GM18870 (cell line): ENCODE measurements at regions not wholly inside any gene's neighbourhood (a gene's known extent, or its start where the extent isn't known, plus 50 kb on each side); places are given as distances from the start of the nearest gene placed in this dataset.

Experiments
- ATAC-seq: cut with Tn5 transposase; IDR thresholded peaks from one replicate; pipeline ENCODE4 v1.9.1; 2021; ENCODE audit warnings: moderate library complexity; ENCODE audit not compliant: unreplicated experiment

- ATAC-seq = no peak
These were observed 142.8 kb upstream of the STK17B start for GRCh38 chr2:196314157-196314556.

GRCh38 chr2:196314780-196315179 lies 143.4 kb upstream of the STK17B start:
- no peak for ATAC-seq

- ATAC-seq = no peak
These were observed 144.1 kb upstream of the STK17B start for GRCh38 chr2:196315388-196316049.

- no peak for ATAC-seq
These were observed 144.7 kb upstream of the STK17B start for GRCh38 chr2:196316050-196316430.

- ATAC-seq = no peak
These were observed 147.4 kb upstream of the STK17B start for GRCh38 chr2:196318517-196319377.

- no peak for ATAC-seq
These were observed 151.8 kb upstream of the STK17B start for GRCh38 chr2:196322973-196323810.

- no peak for ATAC-seq
These were observed 152.8 kb upstream of the STK17B start for GRCh38 chr2:196324211-196324610.

- no peak for ATAC-seq
These were observed 156.8 kb upstream of the STK17B start for GRCh38 chr2:196328088-196328680.

- ATAC-seq = no peak
These were observed 158.6 kb upstream of the STK17B start for GRCh38 chr2:196329959-196330358.

- ATAC-seq = no peak
These were observed 159.3 kb upstream of the STK17B start for GRCh38 chr2:196330645-196331044.

- no peak for ATAC-seq
These were observed 159.8 kb upstream of the STK17B start for GRCh38 chr2:196331143-196331542.

GRCh38 chr2:196331851-196332250 lies 160.5 kb upstream of the STK17B start:
- no peak for ATAC-seq

GRCh38 chr2:196333397-196333796 lies 162.0 kb upstream of the STK17B start:
- ATAC-seq = no peak

GRCh38 chr2:196334710-196335109 lies 163.3 kb upstream of the STK17B start:
- no peak for ATAC-seq

GRCh38 chr2:196335221-196335634 lies 163.8 kb upstream of the STK17B start:
- no peak for ATAC-seq

GRCh38 chr2:196336207-196336606 lies 164.8 kb upstream of the STK17B start:
- no peak for ATAC-seq

- no peak for ATAC-seq
These were observed 165.3 kb upstream of the STK17B start for GRCh38 chr2:196336715-196337114.

- no peak for ATAC-seq
These were observed 166.0 kb upstream of the STK17B start for GRCh38 chr2:196337208-196337953.

- ATAC-seq = no peak
These were observed 167.1 kb upstream of the STK17B start for GRCh38 chr2:196338440-196338839.

- no peak for ATAC-seq
These were observed 170.0 kb upstream of the STK17B start for GRCh38 chr2:196341277-196341841.
